Loucy (cell line): ENCODE measurements at regions not wholly inside any gene's neighbourhood (a gene's known extent, or its start where the extent isn't known, plus 50 kb on each side); places are given as distances from the start of the nearest gene placed in this dataset.
"Not testable (repeated sequence)": the region's sequence is repeated elsewhere in the genome, so short reads cannot be mapped to it uniquely, and the experiment has no call there.

Source experiments
- H2AFZ ChIP-seq: fragments of 200-600 bp; sonication (generic); 2 replicates; pipeline ENCODE4 v1.6.0; 2016; ENCODE audit warnings: antibody characterized with exemption, mild to moderate bottlenecking, low read length, moderate library complexity
- H3F3A ChIP-seq: fragments of 200-600 bp; 2 replicates; pipeline ENCODE4 v1.6.0; 2016; ENCODE audit warnings: antibody characterized with exemption, low read depth, mild to moderate bottlenecking
- H3K27me3 ChIP-seq: fragments of 200-600 bp; sonication (generic); 2 replicates; pipeline ENCODE4 v1.6.1; 2014; ENCODE audit warnings: low read length, mild to moderate bottlenecking; ENCODE audit not compliant: insufficient read depth, poor library complexity, severe bottlenecking
- H3K36me3 ChIP-seq: fragments of 200-600 bp; sonication (generic); 2 replicates; pipeline ENCODE4 v1.6.1; 2016; ENCODE audit warnings: low read length; ENCODE audit not compliant: insufficient read depth
- H3K4me1 ChIP-seq: fragments of 200-600 bp; sonication (generic); 2 replicates; pipeline ENCODE4 v1.5.1; 2014; ENCODE audit warnings: low read length, mild to moderate bottlenecking; ENCODE audit not compliant: insufficient read depth, poor library complexity, severe bottlenecking
- H3K4me2 ChIP-seq: fragments of 200-600 bp; sonication (generic); 2 replicates; pipeline ENCODE4 v1.6.0; 2014; ENCODE audit warnings: antibody characterized with exemption, low read length, low read depth, mild to moderate bottlenecking; ENCODE audit not compliant: poor library complexity, severe bottlenecking
- H3K4me3 ChIP-seq: fragments of 200-600 bp; sonication (generic); 2 replicates; pipeline ENCODE4 v1.5.1; 2014; ENCODE audit warnings: low read length, mild to moderate bottlenecking, mixed read lengths; ENCODE audit not compliant: poor library complexity, severe bottlenecking
- H3K79me2 ChIP-seq: fragments of 200-600 bp; sonication (generic); 2 replicates; pipeline ENCODE4 v1.6.1; 2014; ENCODE audit warnings: low read length; ENCODE audit not compliant: insufficient read depth
- H3K9ac ChIP-seq: fragments of 200-600 bp; sonication (generic); 2 replicates; pipeline ENCODE4 v1.6.0; 2014; ENCODE audit warnings: mild to moderate bottlenecking, low read depth, low read length, moderate library complexity; ENCODE audit not compliant: poor library complexity, severe bottlenecking
- H3K9me2 ChIP-seq: fragments of 200-600 bp; sonication (generic); replicated peaks from 2 replicates; pipeline ENCODE4 v1.6.1; 2016; ENCODE audit warnings: low read depth, low read length, mixed read lengths
- H3K9me3 ChIP-seq: fragments of 200-600 bp; sonication (generic); 2 replicates; pipeline ENCODE4 v1.6.1; 2014; ENCODE audit warnings: mild to moderate bottlenecking, antibody characterized with exemption, low read length, low read depth; ENCODE audit not compliant: insufficient read depth
- H4K20me1 ChIP-seq: fragments of 200-600 bp; sonication (generic); 2 replicates; pipeline ENCODE4 v1.6.0; 2014; ENCODE audit warnings: antibody characterized with exemption, low read length, mild to moderate bottlenecking; ENCODE audit not compliant: insufficient read depth, poor library complexity, severe bottlenecking
- EZH2phosphoT487 ChIP-seq: fragments of 200-600 bp; IDR thresholded peaks from 2 replicates; pipeline ENCODE4 v1.6.1; 2018; ENCODE audit warnings: antibody characterized with exemption, mild to moderate bottlenecking, moderate library complexity, borderline replicate concordance
- TF ChIP-seq, protein P1 (sequence below): fragments of 200-600 bp; sonication (generic); conservative IDR thresholded peaks from 2 replicates; pipeline ENCODE4 v1.5.1; 2014; ENCODE audit warnings: mild to moderate bottlenecking, antibody characterized with exemption, low read length

GRCh38 chr12:111240374-111240773, 128.5 kb downstream of the PHETA1 start:
- Histone ChIP-seq H3K4me1 (no peaks in the 10 kb centered on the region), H4K20me1 (no peaks in the 10 kb centered on the region), H3K9ac (no peak overlapping the region), H3K4me3 (no peak overlapping the region), H3K79me2 (no peaks in the 10 kb centered on the region), H2AFZ (no peak overlapping the region), H3F3A (no peaks in the 10 kb centered on the region), H3K4me2 (no peak overlapping the region), H3K27me3 (no peaks in the 10 kb centered on the region), H3K36me3 (no peaks in the 10 kb centered on the region), H3K9me3 (no peaks in the 10 kb centered on the region), H3K9me2 (no peaks in the 10 kb centered on the region)
- TF ChIP-seq EZH2phosphoT487 = no peak
- TF ChIP-seq, protein P1, sequence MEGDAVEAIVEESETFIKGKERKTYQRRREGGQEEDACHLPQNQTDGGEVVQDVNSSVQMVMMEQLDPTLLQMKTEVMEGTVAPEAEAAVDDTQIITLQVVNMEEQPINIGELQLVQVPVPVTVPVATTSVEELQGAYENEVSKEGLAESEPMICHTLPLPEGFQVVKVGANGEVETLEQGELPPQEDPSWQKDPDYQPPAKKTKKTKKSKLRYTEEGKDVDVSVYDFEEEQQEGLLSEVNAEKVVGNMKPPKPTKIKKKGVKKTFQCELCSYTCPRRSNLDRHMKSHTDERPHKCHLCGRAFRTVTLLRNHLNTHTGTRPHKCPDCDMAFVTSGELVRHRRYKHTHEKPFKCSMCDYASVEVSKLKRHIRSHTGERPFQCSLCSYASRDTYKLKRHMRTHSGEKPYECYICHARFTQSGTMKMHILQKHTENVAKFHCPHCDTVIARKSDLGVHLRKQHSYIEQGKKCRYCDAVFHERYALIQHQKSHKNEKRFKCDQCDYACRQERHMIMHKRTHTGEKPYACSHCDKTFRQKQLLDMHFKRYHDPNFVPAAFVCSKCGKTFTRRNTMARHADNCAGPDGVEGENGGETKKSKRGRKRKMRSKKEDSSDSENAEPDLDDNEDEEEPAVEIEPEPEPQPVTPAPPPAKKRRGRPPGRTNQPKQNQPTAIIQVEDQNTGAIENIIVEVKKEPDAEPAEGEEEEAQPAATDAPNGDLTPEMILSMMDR = no peak

DNA sequence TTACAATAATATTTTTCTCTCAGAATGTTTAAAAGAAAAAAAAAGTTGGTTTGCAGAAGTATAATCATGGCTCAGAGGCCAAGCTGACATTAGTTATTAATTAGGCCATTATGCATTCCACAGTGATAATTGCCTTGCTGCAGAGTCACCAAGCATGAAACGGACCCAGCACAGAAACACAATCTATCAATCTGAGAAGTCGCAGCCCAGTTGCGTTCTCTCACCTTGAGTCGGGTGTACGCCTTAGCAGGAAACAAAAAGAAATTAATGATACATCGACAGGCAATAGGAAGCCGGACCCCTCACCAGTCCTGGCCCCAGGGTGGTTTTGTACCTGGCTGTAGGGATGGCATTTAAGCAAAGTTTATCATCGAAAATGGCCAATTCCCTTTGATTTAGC, 129.7 kb downstream of the PHETA1 start:
- Histone ChIP-seq H4K20me1 (no peaks in the 10 kb centered on the region), H2AFZ (no peak overlapping the region), H3K36me3 (no peaks in the 10 kb centered on the region), H3K27me3 (no peaks in the 10 kb centered on the region), H3K4me2 (no peak overlapping the region), H3K4me3 (no peak overlapping the region), H3K79me2 (no peaks in the 10 kb centered on the region), H3K9me2 (no peaks in the 10 kb centered on the region), H3K4me1 (no peaks in the 10 kb centered on the region), H3K9me3 (no peaks in the 10 kb centered on the region), H3K9ac (no peak overlapping the region), H3F3A (no peaks in the 10 kb centered on the region)
- TF ChIP-seq EZH2phosphoT487 = no peak
- TF ChIP-seq, protein P1 = no peak

- Histone ChIP-seq H3K9me2 (no peaks in the 10 kb centered on the region), H2AFZ (no peak overlapping the region), H3K79me2 (no peaks in the 10 kb centered on the region), H3K9ac (no peak overlapping the region), H3K4me3 (no peak overlapping the region), H3K4me2 (no peak overlapping the region), H3K9me3 (no peaks in the 10 kb centered on the region), H3K27me3 (no peaks in the 10 kb centered on the region), H3F3A (no peaks in the 10 kb centered on the region), H4K20me1 (no peaks in the 10 kb centered on the region), H3K4me1 (no peaks in the 10 kb centered on the region), H3K36me3 (no peaks in the 10 kb centered on the region)
- no peak for TF ChIP-seq EZH2phosphoT487
- TF ChIP-seq, protein P1 = no peak
These were observed 130.7 kb downstream of the PHETA1 start for GRCh38 chr12:111238075-111238734.

- H3K79me2 ChIP-seq, H3K9ac ChIP-seq, H3K4me2 ChIP-seq, H3F3A ChIP-seq, H3K9me3 ChIP-seq, H3K36me3 ChIP-seq, H3K4me3 ChIP-seq, H4K20me1 ChIP-seq, H2AFZ ChIP-seq, H3K27me3 ChIP-seq, H3K4me1 ChIP-seq, H3K9me2 ChIP-seq: not testable (repeated sequence)
These were observed 134.4 kb downstream of the PHETA1 start for GRCh38 chr12:111234491-111234890.
